HG02938 (cell line): ENCODE measurements at regions not wholly inside any gene's neighbourhood (a gene's known extent, or its start where the extent isn't known, plus 50 kb on each side); places are given as distances from the start of the nearest gene placed in this dataset.
"Not testable (repeated sequence)": the region's sequence is repeated elsewhere in the genome, so short reads cannot be mapped to it uniquely, and the experiment has no call there.

Experiments
- ATAC-seq: cut with Tn5 transposase; IDR thresholded peaks from one replicate; pipeline ENCODE4 v1.9.1; 2021; ENCODE audit warnings: mild to moderate bottlenecking, moderate library complexity; ENCODE audit not compliant: unreplicated experiment

GRCh38 chr3:178095522-178095921, 440.7 kb upstream of the KCNMB2 start:
- ATAC-seq = no peak

GRCh38 chr3:178096955-178097354, 439.3 kb upstream of the KCNMB2 start:
- no peak for ATAC-seq

- no peak for ATAC-seq
Observed at GRCh38 chr3:178097576-178097975, 438.7 kb upstream of the KCNMB2 start.

- no peak for ATAC-seq
Observed at GRCh38 chr3:178099274-178099673, 437.0 kb upstream of the KCNMB2 start.

GRCh38 chr3:178099862-178100261, 436.4 kb upstream of the KCNMB2 start:
- ATAC-seq = no peak

GRCh38 chr3:178100908-178101307, 435.3 kb upstream of the KCNMB2 start:
- no peak for ATAC-seq

- ATAC-seq = no peak
Observed at GRCh38 chr3:178103140-178103539, 433.1 kb upstream of the KCNMB2 start.

- ATAC-seq = no peak
Observed at GRCh38 chr3:178107804-178108203, 428.4 kb upstream of the KCNMB2 start.

- no peak for ATAC-seq
Observed at GRCh38 chr3:178109691-178110090, 426.5 kb upstream of the KCNMB2 start.

GRCh38 chr3:178112134-178112533, 424.1 kb upstream of the KCNMB2 start:
- no peak for ATAC-seq

GRCh38 chr3:178112552-178112951, 423.7 kb upstream of the KCNMB2 start:
- ATAC-seq = not testable (repeated sequence)

- ATAC-seq = no peak
Observed at GRCh38 chr3:178117641-178118040, 418.6 kb upstream of the KCNMB2 start.

GRCh38 chr3:178119608-178120295, 416.5 kb upstream of the KCNMB2 start:
- ATAC-seq = not testable (repeated sequence)

GRCh38 chr3:178120367-178120766, 415.9 kb upstream of the KCNMB2 start:
- ATAC-seq = no peak

- no peak for ATAC-seq
Observed at GRCh38 chr3:178126686-178127085, 409.6 kb upstream of the KCNMB2 start.

- ATAC-seq = no peak
Observed at GRCh38 chr3:178127221-178127620, 409.0 kb upstream of the KCNMB2 start.

GRCh38 chr3:178129109-178129508, 407.1 kb upstream of the KCNMB2 start:
- ATAC-seq = no peak

- no peak for ATAC-seq
Observed at GRCh38 chr3:178131801-178132200, 404.4 kb upstream of the KCNMB2 start.

GRCh38 chr3:178137206-178137605, 399.0 kb upstream of the KCNMB2 start:
- ATAC-seq = no peak

GRCh38 chr3:178137831-178138230, 398.4 kb upstream of the KCNMB2 start:
- ATAC-seq = no peak

- ATAC-seq = no peak
Observed at GRCh38 chr3:178139116-178139515, 397.1 kb upstream of the KCNMB2 start.

- ATAC-seq = no peak
Observed at GRCh38 chr3:178140531-178141304, 395.5 kb upstream of the KCNMB2 start.
